Stomach (tissue), 8 donors: ENCODE measurements at regions not wholly inside any gene's neighbourhood (a gene's known extent, or its start where the extent isn't known, plus 50 kb on each side); places are given as distances from the start of the nearest gene placed in this dataset.

ENCODE experiments used
- DNase-seq, 2 donors: peaks; one replicate each; pipeline versions ENCODE4 v3.0.0 to v3.0.0-alpha.2; 2013 to 2019
- H3K27ac ChIP-seq, 5 donors: fragments of 200-600 bp in 4 of 5; sonication (generic) in 4 of 5; one replicate each; pipeline ENCODE4 v1.5.1; 2013 to 2019; ENCODE audit warnings: mild to moderate bottlenecking in 1 of 5, moderate library complexity in 1 of 5
- H3K27me3 ChIP-seq, 3 donors: fragments of 200-600 bp; sonication (generic); one replicate each; pipeline ENCODE4 v1.5.1; 2017 to 2019; ENCODE audit warnings: mixed run types in 1 of 3
- H3K36me3 ChIP-seq, 4 donors: fragments of 200-600 bp; sonication (generic); 1 replicate in 3 of 4; 2 replicates in 1 of 4; pipeline ENCODE4 v1.5.1; 2016 to 2019
- H3K4me1 ChIP-seq, 4 donors: fragments of 200-600 bp; sonication (generic); one replicate each; pipeline ENCODE4 v1.5.1; 2016 to 2019
- H3K4me3 ChIP-seq, 4 donors: fragments of 200-600 bp; sonication (generic) in 3 of 4; one replicate each; pipeline ENCODE4 v1.5.1; 2016 to 2019; ENCODE audit warnings: mild to moderate bottlenecking in 1 of 4
- H3K9me3 ChIP-seq, 4 donors: fragments of 200-600 bp; sonication (generic); one replicate each; pipeline ENCODE4 v1.5.1; 2016 to 2019
- CTCF ChIP-seq, 7 experiments: fragments of 450-650 bp in 4 of 7; fragments of 200-600 bp in 3 of 7; sonication (generic) in 3 of 7; IDR thresholded peaks; one replicate each; pipeline ENCODE4 v1.5.1; 2016 to 2019; ENCODE audit warnings: antibody characterized with exemption in 7 of 7, control low read depth in 2 of 7, mild to moderate bottlenecking in 1 of 7
- EP300 ChIP-seq: sonication (generic); formaldehyde crosslinking; IDR thresholded peaks from one replicate; pipeline ENCODE4 v1.6.1; 2017; ENCODE audit warnings: antibody characterized with exemption
- POLR2A ChIP-seq, 4 donors: fragments of 450-650 bp; IDR thresholded peaks; one replicate each; pipeline ENCODE4 v1.6.1; 2016; ENCODE audit warnings: antibody characterized with exemption in 4 of 4, control low read depth in 2 of 4, mild to moderate bottlenecking in 1 of 4, moderate library complexity in 1 of 4
- POLR2AphosphoS5 ChIP-seq, 3 donors: sonication (generic); formaldehyde crosslinking; IDR thresholded peaks; one replicate each; pipeline ENCODE4 v1.6.1; 2016; ENCODE audit warnings: antibody characterized with exemption in 3 of 3
- WGBS, 5 donors: extraction: QIAGEN DNeasy Blood & Tissue Kit in 3 of 5; methylation state at CpG; one replicate each; pipeline versions ENCODE4 v1.1.5 to v1.1.7; 2013 to 2018; 5-methylcytosine and 5-hydroxymethylcytosine counted together
- intact Hi-C: fragments of 100-400 bp; cut with DNase I; formaldehyde crosslinking; loops from one replicate; pipeline ENCODE4 v1.15.1; 2023; ENCODE audit warnings: low total_unique reads
- donor health status: healthy with polysubstance abuse.
- donor health status: Bipolar disorder and iron deficiency.
- donor health status: healthy.

- no peak overlapping the region for H3K27ac ChIP-seq
- no peaks in the 10 kb centered on the region for H3K36me3 ChIP-seq
- no peak for DNase-seq
- no peaks in the 10 kb centered on the region for H3K4me1 ChIP-seq
- H3K27me3 ChIP-seq: peaks cover 0 to 46% (median 0%) of the 10 kb centered on the region in 3 donors
- intact Hi-C loops: no loop called here
- 67 to 88% (median 83%) methylated on average over 2 of the region's 2 CpGs for WGBS, 5 donors
- no peak overlapping the region for H3K4me3 ChIP-seq
- no peak for TF ChIP-seq CTCF (IDR thresholded peaks at IDR 0.05)
- no peak for TF ChIP-seq EP300
- TF ChIP-seq POLR2AphosphoS5 (IDR thresholded peaks at IDR 0.05): no peak
- no peak for TF ChIP-seq POLR2A (IDR thresholded peaks at IDR 0.05)
- H3K9me3 ChIP-seq: no peaks in the 10 kb centered on the region
These were observed 126.8 kb upstream of the VRK1 start for GRCh38 chr14:96670391-96670790.

- no peak for TF ChIP-seq CTCF (IDR thresholded peaks at IDR 0.05)
- TF ChIP-seq EP300: no peak
- no peak for TF ChIP-seq POLR2A (IDR thresholded peaks at IDR 0.05)
- no peak for TF ChIP-seq POLR2AphosphoS5 (IDR thresholded peaks at IDR 0.05)
- peaks cover 0 to 41% (median 0%) of the 10 kb centered on the region in 3 donors for H3K27me3 ChIP-seq
- WGBS, 5 donors: 60 to 78% (median 67%) methylated on average over 3 of the region's 3 CpGs
- DNase-seq: no peak
- no peaks in the 10 kb centered on the region for H3K9me3 ChIP-seq
- H3K36me3 ChIP-seq: no peaks in the 10 kb centered on the region
- H3K4me1 ChIP-seq: no peaks in the 10 kb centered on the region
- no peak overlapping the region for H3K4me3 ChIP-seq
- no peak overlapping the region for H3K27ac ChIP-seq
- intact Hi-C loops: no loop called here
These were observed 126.0 kb upstream of the VRK1 start for GRCh38 chr14:96671218-96671617.

- 82 to 93% (median 91%) methylated on average over 4 of the region's 4 CpGs for WGBS, 5 donors
- TF ChIP-seq POLR2AphosphoS5 (IDR thresholded peaks at IDR 0.05): no peak
- DNase-seq: no peak
- intact Hi-C loops: no loop called here
- H3K36me3 ChIP-seq: no peaks in the 10 kb centered on the region
- peaks cover 0 to 35% (median 0%) of the 10 kb centered on the region in 3 donors for H3K27me3 ChIP-seq
- peaks cover 0 to 3% (median 0%) of the 10 kb centered on the region in 4 donors for H3K9me3 ChIP-seq
- H3K27ac ChIP-seq: no peak overlapping the region
- H3K4me1 ChIP-seq: no peaks in the 10 kb centered on the region
- no peak overlapping the region for H3K4me3 ChIP-seq
These were observed 123.5 kb upstream of the VRK1 start for GRCh38 chr14:96673706-96674105.

- H3K27ac ChIP-seq: no peak overlapping the region
- TF ChIP-seq CTCF (IDR thresholded peaks at IDR 0.05) (no peak), POLR2A (IDR thresholded peaks at IDR 0.05) (no peak), EP300 (no peak), POLR2AphosphoS5 (IDR thresholded peaks at IDR 0.05) (no peak)
- H3K9me3 ChIP-seq: peaks cover 0 to 3% (median 0%) of the 10 kb centered on the region in 4 donors
- no peak overlapping the region for H3K4me3 ChIP-seq
- no peaks in the 10 kb centered on the region for H3K36me3 ChIP-seq
- H3K4me1 ChIP-seq: no peaks in the 10 kb centered on the region
- peaks cover 0 to 34% (median 0%) of the 10 kb centered on the region in 3 donors for H3K27me3 ChIP-seq
- intact Hi-C loops: no loop called here
- 85 to 92% (median 85%) methylated on average over 3 of the region's 3 CpGs for WGBS, 5 donors
- no peak for DNase-seq
These were observed 123.1 kb upstream of the VRK1 start for GRCh38 chr14:96674121-96674520.

- TF ChIP-seq CTCF (IDR thresholded peaks at IDR 0.05) (no peak), EP300 (no peak), POLR2AphosphoS5 (IDR thresholded peaks at IDR 0.05) (no peak), POLR2A (IDR thresholded peaks at IDR 0.05) (no peak)
- Histone ChIP-seq H3K27me3 (peaks cover 0 to 25% (median 0%) of the 10 kb centered on the region in 3 donors), H3K27ac (no peak overlapping the region), H3K36me3 (no peaks in the 10 kb centered on the region), H3K9me3 (peaks cover 0 to 3% (median 0%) of the 10 kb centered on the region in 4 donors), H3K4me1 (no peaks in the 10 kb centered on the region), H3K4me3 (no peak overlapping the region)
- DNase-seq: no peak
- intact Hi-C loops: no loop called here
These were observed 121.0 kb upstream of the VRK1 start for GRCh38 chr14:96676166-96676565.
